KMS-11 (cell line): ENCODE measurements at regions not wholly inside any gene's neighbourhood (a gene's known extent, or its start where the extent isn't known, plus 50 kb on each side); places are given as distances from the start of the nearest gene placed in this dataset.

Source experiments
- H2AFZ ChIP-seq: fragments of 200-600 bp; sonication (generic); 2 replicates; pipeline ENCODE4 v1.6.1; 2016; ENCODE audit warnings: antibody characterized with exemption, mixed run types, low read depth
- H3K27ac ChIP-seq: fragments of 200-600 bp; sonication (generic); 2 replicates; pipeline ENCODE4 v1.6.1; 2016; ENCODE audit warnings: mild to moderate bottlenecking, mixed run types
- H3K27me3 ChIP-seq: fragments of 200-600 bp; sonication (generic); 2 replicates; pipeline ENCODE4 v1.6.1; 2017; ENCODE audit warnings: mild to moderate bottlenecking, low read depth, mixed run types, moderate library complexity; ENCODE audit not compliant: insufficient read depth
- H3K36me3 ChIP-seq: fragments of 200-600 bp; sonication (generic); 2 replicates; pipeline ENCODE4 v1.6.1; 2017; ENCODE audit warnings: mild to moderate bottlenecking, mixed run types; ENCODE audit not compliant: insufficient read depth
- H3K4me1 ChIP-seq: fragments of 200-600 bp; sonication (generic); 2 replicates; pipeline ENCODE4 v1.6.1; 2016; ENCODE audit warnings: mild to moderate bottlenecking, low read depth, mixed run types; ENCODE audit not compliant: poor library complexity, severe bottlenecking
- H3K4me2 ChIP-seq: fragments of 200-600 bp; sonication (generic); 2 replicates; pipeline ENCODE4 v1.7.0; 2016; ENCODE audit warnings: mild to moderate bottlenecking, mixed run types
- H3K4me3 ChIP-seq: fragments of 200-600 bp; sonication (generic); IDR thresholded peaks from 2 replicates; pipeline ENCODE4 v1.6.1; 2017; ENCODE audit warnings: low read depth, low read length, mixed read lengths; ENCODE audit not compliant: insufficient read depth
- H3K79me2 ChIP-seq: fragments of 200-600 bp; sonication (generic); 2 replicates; pipeline ENCODE4 v1.6.1; 2016; ENCODE audit warnings: low read depth, mixed run types; ENCODE audit not compliant: insufficient read depth
- H3K9ac ChIP-seq: fragments of 200-600 bp; sonication (generic); 2 replicates; pipeline ENCODE4 v1.6.1; 2016; ENCODE audit warnings: mild to moderate bottlenecking, mixed run types
- H4K20me1 ChIP-seq: fragments of 200-600 bp; sonication (generic); 2 replicates; pipeline ENCODE4 v1.6.1; 2016; ENCODE audit warnings: mild to moderate bottlenecking, mixed run types; ENCODE audit not compliant: insufficient read depth
- TF ChIP-seq, protein P1 (sequence below): fragments of 200-600 bp; sonication (generic); conservative IDR thresholded peaks from 2 replicates; pipeline ENCODE4 v1.6.1; 2017; ENCODE audit warnings: low read depth, mild to moderate bottlenecking, antibody characterized with exemption, low read length, moderate library complexity, mixed read lengths

DNA sequence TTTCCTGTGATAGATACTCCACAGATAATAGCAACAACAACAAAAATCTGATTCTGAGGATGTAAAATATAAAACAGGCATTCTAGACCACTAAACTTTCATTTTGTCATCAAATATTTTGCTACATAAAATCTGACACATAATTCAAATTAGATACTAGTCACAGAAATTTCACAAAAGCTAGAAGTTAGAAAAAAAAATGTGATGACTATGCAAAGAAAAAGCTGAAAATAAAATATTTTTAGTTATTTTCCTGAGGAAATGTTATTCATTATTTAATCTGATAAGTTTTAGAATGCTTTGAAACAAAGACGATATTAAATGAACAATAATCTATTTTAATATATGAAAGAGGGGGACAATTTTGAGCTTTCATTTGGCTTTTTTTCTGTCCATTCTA is 357.2 kb downstream of the SLITRK6 start:
- no peaks in the 10 kb centered on the region for H4K20me1 ChIP-seq
- H3K79me2 ChIP-seq, result no peaks in the 10 kb centered on the region
- no peaks in the 10 kb centered on the region for H3K4me1 ChIP-seq
- TF ChIP-seq, protein P1, sequence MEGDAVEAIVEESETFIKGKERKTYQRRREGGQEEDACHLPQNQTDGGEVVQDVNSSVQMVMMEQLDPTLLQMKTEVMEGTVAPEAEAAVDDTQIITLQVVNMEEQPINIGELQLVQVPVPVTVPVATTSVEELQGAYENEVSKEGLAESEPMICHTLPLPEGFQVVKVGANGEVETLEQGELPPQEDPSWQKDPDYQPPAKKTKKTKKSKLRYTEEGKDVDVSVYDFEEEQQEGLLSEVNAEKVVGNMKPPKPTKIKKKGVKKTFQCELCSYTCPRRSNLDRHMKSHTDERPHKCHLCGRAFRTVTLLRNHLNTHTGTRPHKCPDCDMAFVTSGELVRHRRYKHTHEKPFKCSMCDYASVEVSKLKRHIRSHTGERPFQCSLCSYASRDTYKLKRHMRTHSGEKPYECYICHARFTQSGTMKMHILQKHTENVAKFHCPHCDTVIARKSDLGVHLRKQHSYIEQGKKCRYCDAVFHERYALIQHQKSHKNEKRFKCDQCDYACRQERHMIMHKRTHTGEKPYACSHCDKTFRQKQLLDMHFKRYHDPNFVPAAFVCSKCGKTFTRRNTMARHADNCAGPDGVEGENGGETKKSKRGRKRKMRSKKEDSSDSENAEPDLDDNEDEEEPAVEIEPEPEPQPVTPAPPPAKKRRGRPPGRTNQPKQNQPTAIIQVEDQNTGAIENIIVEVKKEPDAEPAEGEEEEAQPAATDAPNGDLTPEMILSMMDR, result no peak
- no peak overlapping the region for H3K4me2 ChIP-seq
- no peaks in the 10 kb centered on the region for H3K27me3 ChIP-seq
- no peak overlapping the region for H3K9ac ChIP-seq
- no peak overlapping the region for H3K27ac ChIP-seq
- H2AFZ ChIP-seq, result no peak overlapping the region
- no peak overlapping the region for H3K4me3 ChIP-seq
- H3K36me3 ChIP-seq, result no peaks in the 10 kb centered on the region

DNA sequence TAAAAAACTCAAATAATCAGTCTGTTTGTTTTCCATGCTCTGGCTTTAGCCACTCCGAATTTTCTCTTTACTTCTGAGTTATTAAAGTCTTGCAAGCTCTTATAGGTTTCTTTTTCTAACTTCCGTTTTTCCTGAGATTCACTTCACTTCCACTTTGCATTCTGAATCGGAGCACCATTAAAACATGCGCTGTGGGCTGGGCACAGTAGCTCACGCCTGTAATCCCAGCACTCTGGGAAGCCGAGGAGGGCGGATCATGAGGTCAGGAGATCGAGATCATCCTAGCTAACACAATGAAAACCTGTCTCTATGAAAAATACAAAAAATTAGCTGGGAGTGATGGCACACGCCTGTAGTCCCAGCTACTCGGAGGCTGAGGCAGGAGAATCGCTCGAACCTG is 357.9 kb downstream of the SLITRK6 start:
- Histone ChIP-seq H3K4me3 (no peak overlapping the region), H3K79me2 (no peaks in the 10 kb centered on the region), H3K27me3 (no peaks in the 10 kb centered on the region), H3K36me3 (no peaks in the 10 kb centered on the region), H3K4me2 (no peak overlapping the region), H2AFZ (no peak overlapping the region), H3K9ac (no peak overlapping the region), H4K20me1 (no peaks in the 10 kb centered on the region), H3K27ac (no peak overlapping the region), H3K4me1 (no peaks in the 10 kb centered on the region)
- TF ChIP-seq, protein P1, result no peak

DNA sequence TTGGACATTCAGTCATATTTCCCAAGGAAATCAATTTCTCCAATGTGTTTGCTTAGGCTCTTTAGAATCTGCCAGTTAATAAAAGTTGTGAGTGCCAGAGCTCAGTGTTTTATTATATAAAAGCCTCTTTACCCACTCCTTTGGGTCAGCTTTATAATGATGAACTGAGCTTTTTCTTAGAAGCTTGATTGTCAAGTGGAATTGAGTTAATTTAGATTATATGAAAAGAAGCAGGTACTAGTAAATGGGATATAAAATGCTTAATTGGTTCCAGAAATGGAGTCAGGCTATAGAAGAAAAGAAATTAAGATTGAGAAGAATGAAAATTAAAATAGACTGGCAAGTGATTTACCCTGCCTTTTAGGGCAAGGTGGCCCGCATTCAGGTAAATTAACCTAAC is 363.2 kb downstream of the SLITRK6 start:
- no peak overlapping the region for H3K4me3 ChIP-seq
- H2AFZ ChIP-seq, result no peak overlapping the region
- no peaks in the 10 kb centered on the region for H3K36me3 ChIP-seq

DNA sequence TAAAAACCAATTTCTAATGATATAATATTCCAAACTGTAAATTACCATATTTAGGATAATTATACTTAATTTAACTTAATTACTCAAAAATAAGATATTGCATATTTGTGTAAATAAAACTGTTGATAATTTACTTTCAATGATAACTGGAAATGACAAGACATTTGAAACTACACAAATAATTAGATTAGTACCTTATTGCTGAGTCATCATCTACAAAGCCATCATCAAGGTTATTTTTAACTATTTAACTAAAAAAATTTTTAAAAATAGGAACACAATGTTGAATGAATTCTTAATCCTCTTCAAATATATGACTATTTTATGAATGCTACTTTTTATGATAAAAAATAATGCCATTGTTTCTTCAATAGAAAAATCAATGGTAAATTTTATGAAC is 364.3 kb downstream of the SLITRK6 start:
- Histone ChIP-seq H3K4me3 (no peak overlapping the region), H4K20me1 (no peaks in the 10 kb centered on the region), H3K4me2 (no peak overlapping the region), H3K36me3 (no peaks in the 10 kb centered on the region), H3K27ac (no peak overlapping the region), H3K79me2 (no peaks in the 10 kb centered on the region), H2AFZ (no peak overlapping the region), H3K4me1 (no peaks in the 10 kb centered on the region), H3K27me3 (no peaks in the 10 kb centered on the region), H3K9ac (no peak overlapping the region)
- TF ChIP-seq, protein P1, result no peak

More for the DNA sequence above, 363.2 kb downstream of the SLITRK6 start:
- TF ChIP-seq, protein P1, result no peak
- no peaks in the 10 kb centered on the region for H4K20me1 ChIP-seq
- H3K27ac ChIP-seq, result no peak overlapping the region
- no peak overlapping the region for H3K9ac ChIP-seq
- H3K4me2 ChIP-seq, result no peak overlapping the region
- H3K27me3 ChIP-seq, result no peaks in the 10 kb centered on the region
- no peaks in the 10 kb centered on the region for H3K79me2 ChIP-seq
- H3K4me1 ChIP-seq, result no peaks in the 10 kb centered on the region
